ENCODE measurements at regions not wholly inside any gene's neighbourhood (a gene's known extent, or its start where the extent isn't known, plus 50 kb on each side); places are given as distances from the start of the nearest gene placed in this dataset.
"Not testable (repeated sequence)": the region's sequence is repeated elsewhere in the genome, so short reads cannot be mapped to it uniquely, and the experiment has no call there.

DNA sequence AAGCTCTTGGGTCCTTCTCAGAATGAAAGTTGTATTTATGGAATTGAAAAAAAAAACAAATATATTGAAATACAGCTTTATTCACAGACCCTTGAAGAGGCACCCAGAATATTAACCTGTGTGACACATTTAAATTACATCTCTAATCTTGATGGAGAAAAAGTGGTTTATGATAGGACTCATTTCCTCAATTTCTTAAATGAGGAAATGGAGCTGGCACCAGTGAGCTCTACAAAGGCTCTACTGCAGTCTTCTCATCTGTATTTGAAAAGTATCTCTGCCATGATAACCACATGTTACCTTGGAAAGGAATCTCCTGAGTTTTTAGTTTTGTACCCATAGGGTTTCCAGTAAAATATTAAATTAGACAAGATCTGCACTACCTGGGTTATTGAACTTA, 186.5 kb downstream of the HIPK3 start:
- TF ChIP-seq, protein P1, sequence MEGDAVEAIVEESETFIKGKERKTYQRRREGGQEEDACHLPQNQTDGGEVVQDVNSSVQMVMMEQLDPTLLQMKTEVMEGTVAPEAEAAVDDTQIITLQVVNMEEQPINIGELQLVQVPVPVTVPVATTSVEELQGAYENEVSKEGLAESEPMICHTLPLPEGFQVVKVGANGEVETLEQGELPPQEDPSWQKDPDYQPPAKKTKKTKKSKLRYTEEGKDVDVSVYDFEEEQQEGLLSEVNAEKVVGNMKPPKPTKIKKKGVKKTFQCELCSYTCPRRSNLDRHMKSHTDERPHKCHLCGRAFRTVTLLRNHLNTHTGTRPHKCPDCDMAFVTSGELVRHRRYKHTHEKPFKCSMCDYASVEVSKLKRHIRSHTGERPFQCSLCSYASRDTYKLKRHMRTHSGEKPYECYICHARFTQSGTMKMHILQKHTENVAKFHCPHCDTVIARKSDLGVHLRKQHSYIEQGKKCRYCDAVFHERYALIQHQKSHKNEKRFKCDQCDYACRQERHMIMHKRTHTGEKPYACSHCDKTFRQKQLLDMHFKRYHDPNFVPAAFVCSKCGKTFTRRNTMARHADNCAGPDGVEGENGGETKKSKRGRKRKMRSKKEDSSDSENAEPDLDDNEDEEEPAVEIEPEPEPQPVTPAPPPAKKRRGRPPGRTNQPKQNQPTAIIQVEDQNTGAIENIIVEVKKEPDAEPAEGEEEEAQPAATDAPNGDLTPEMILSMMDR (IDR thresholded peaks at IDR 0.05; ENCODE audit: low read depth, low read length) = no peak
- no peak for DNase-seq (ENCODE audit: extremely low read depth, low read depth)

DNA sequence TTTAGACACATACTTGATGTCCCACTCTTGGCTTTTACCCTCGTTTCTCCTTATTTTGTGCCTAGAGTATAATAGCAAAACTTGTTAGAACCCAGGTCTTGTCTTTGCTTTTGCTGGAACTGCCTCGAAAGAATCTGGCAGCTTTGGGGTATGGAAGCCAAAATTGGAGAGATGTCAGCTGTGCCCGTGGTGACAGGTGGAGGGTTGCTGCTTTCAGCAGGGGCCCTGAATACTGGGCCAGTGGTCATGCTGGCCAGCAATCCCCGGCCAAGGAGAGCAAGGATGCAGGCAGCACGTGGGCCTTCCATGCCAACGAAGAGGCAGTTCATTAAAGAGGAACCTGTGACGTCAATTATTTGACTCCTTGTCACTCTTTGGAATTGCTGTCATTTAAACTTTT, 181.1 kb downstream of the HIPK3 start:
- DNase-seq (ENCODE audit: extremely low read depth, low read depth) = no peak
- TF ChIP-seq, protein P1 (IDR thresholded peaks at IDR 0.05; ENCODE audit: low read depth, low read length) = no peak

DNA sequence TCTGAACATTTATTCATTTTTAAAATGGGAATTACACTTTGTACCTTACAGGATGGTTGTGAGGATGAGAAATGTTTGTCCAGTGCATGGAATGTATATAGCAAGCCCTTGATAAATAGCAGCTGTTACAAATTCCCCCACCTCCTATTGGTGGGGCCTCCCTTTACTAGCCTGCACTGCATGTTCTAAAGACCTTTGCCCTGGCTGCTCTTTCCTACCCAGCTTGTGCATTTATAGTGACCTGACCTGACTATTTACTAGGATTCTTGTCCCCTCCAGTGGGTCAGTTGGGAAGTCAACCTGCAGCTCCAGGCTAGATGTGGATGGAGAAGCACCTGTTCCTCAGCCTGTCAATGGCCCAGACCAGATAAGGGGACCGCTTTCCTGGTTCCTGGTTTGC, 180.3 kb downstream of the HIPK3 start:
- TF ChIP-seq, protein P1 (IDR thresholded peaks at IDR 0.05; ENCODE audit: low read depth, low read length) = no peak
- DNase-seq (ENCODE audit: extremely low read depth, low read depth) = no peak

DNA sequence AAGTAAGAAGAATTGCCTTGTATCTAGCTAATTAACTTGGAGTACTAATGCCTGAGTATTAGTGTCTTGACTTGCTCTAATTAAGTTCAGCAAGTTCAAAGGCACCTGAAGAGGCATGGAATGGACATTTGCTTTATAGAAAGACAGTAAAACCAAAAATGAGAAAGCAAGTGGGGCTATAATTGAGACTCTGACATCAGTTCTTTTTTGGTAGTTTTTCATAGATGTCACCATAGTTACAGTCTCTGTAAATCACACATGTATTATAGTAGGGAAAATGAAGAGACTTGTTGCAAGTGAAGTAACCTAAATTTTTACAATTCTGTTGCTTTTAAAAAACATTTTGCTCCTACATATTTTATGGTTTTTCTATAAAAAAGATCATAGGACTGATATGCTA, 178.0 kb downstream of the HIPK3 start:
- DNase-seq (ENCODE audit: extremely low read depth, low read depth) = no peak
- TF ChIP-seq, protein P1 (IDR thresholded peaks at IDR 0.05; ENCODE audit: low read depth, low read length) = no peak

DNA sequence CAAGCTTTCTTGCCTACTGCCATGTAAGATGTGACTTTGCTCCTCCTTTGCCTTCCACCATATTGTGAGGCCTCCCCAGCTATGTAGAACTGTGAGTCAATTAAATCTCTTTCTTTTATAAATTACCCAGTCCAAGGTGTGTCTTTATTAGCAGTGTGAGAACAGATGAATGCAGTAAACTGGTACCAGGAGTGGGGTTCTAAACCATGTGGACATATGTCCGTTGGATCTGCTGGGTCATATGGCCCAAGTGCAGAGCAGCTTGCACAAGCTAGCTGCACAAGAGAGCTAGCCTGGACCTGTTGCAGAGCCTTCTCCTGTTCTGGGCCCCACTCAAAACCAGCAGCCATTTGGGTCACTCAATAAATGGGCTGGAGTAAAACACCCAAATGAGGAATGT, 177.1 kb downstream of the HIPK3 start:
- TF ChIP-seq, protein P1 (IDR thresholded peaks at IDR 0.05; ENCODE audit: low read depth, low read length) = no peak
- DNase-seq (ENCODE audit: extremely low read depth, low read depth) = no peak

DNA sequence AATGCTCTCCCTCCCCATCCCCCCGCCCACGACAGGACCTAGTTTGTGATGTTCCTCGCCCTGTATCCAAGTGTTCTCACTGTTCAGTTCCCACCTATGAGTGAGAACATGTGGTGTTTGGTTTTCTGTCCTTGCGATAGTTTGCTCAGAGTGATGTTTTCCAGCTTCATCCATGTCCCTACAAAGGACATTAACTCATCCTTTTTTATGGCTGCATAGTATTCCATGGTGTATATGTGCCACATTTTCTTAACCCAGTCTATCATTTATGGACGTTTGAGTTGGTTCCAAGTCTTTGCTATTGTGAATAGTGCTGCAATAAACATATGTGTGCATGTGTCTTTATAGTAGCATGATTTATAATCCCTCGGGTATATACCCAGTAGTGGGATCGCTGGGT, 171.3 kb downstream of the HIPK3 start:
- DNase-seq (ENCODE audit: extremely low read depth, low read depth) = not testable (repeated sequence)

DNA sequence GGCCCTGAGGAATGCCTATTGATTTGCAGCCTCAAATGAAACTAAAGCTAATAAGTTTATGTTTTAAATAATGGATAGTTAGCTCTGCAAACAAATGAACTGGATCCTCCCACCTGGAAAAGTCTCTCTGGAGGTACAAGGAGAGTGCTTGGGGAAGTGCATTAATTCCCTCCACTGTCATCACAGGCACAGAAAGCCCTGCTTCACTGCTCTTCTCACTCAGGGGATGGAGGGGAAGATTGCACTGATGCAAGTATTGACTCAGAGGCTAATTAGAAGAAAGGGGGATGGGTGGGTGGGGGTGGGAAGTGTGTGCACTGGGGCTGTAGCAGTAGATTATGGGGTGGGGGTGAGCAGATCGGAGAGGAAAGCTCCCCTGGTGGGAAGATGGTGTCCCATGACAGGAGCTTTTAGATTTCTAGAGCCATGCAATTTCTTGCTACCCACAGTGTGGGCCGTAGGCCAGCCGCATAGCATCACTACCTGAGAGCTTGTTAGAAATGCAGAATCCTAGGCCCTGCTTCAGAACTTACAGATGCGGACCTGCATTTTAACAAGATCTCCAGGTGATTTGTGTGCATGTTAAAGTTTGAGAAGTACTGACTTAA, 163.9 kb downstream of the HIPK3 start:
- TF ChIP-seq, protein P1 (IDR thresholded peaks at IDR 0.05; ENCODE audit: low read depth, low read length) = no peak
- DNase-seq (ENCODE audit: extremely low read depth, low read depth) = no peak

DNA sequence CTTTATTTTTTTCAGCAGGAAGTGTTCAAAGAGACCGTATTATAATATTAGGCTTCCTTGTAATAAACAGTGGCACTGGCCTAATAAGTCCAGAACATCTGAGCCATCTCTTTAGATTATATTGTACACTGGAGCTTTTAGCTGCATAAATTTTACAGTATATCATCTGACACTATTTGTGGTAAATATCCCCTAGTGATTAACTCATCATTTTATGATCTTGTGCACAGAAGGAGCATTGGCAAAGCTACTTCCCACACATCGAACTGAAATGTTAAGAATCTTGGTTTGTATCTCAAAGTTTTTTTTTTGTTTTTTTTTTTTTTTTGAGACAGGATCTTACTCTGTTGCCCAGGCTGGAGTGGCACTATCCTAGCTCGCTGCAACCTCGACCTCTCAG, 162.7 kb downstream of the HIPK3 start:
- DNase-seq (ENCODE audit: extremely low read depth, low read depth) = no peak
- TF ChIP-seq, protein P1 (IDR thresholded peaks at IDR 0.05; ENCODE audit: low read depth, low read length) = no peak

All from AG09319 (cell line).